Fibroblast of lung (primary cell): ENCODE measurements at regions not wholly inside any gene's neighbourhood (a gene's known extent, or its start where the extent isn't known, plus 50 kb on each side); places are given as distances from the start of the nearest gene placed in this dataset.

ENCODE experiments used
- EZH2 ChIP-seq: IDR thresholded peaks from 2 replicates; pipeline ENCODE4 v1.5.1; 2012; ENCODE audit warnings: low read length, control low read depth, mild to moderate bottlenecking; ENCODE audit errors: missing control alignments
- TF ChIP-seq, protein P1 (sequence below), 2 donors: IDR thresholded peaks in 1 of 2; conservative IDR thresholded peaks in 1 of 2; 1 replicate in 1 of 2; 2 replicates in 1 of 2; pipeline ENCODE4 v1.5.1; 2011 to 2012; ENCODE audit warnings: low read length in 2 of 2, control low read depth in 1 of 2, inconsistent platforms in 1 of 2, low read depth in 1 of 2, mild to moderate bottlenecking in 1 of 2

DNA sequence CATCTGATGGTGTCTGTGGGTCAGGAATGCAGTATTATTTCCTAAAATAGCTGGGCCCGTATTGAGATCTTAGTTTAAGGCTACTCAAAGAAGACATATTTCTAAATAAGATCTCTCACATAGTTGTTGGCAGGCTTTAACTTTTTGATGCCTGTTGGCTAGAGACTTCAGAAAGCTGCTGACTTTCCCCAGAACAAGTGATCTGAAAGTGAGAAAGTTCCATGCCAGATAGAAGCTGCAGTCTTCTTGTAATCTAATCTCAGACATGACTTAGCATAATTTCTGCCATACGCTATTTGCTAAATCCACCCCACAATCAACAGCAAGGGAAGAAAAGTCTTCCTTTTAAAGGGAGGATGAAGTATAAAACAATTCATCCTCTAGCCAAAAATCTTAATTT is 867.1 kb downstream of the IGSF11 start:
- TF ChIP-seq, protein P1, sequence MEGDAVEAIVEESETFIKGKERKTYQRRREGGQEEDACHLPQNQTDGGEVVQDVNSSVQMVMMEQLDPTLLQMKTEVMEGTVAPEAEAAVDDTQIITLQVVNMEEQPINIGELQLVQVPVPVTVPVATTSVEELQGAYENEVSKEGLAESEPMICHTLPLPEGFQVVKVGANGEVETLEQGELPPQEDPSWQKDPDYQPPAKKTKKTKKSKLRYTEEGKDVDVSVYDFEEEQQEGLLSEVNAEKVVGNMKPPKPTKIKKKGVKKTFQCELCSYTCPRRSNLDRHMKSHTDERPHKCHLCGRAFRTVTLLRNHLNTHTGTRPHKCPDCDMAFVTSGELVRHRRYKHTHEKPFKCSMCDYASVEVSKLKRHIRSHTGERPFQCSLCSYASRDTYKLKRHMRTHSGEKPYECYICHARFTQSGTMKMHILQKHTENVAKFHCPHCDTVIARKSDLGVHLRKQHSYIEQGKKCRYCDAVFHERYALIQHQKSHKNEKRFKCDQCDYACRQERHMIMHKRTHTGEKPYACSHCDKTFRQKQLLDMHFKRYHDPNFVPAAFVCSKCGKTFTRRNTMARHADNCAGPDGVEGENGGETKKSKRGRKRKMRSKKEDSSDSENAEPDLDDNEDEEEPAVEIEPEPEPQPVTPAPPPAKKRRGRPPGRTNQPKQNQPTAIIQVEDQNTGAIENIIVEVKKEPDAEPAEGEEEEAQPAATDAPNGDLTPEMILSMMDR (conservative IDR thresholded peaks at IDR 0.05 in 1 of 2, IDR thresholded peaks at IDR 0.05 in 1 of 2; ENCODE audit: low read depth in 1 of 2, low read length in 2 of 2): no peak
- no peak for TF ChIP-seq EZH2
